HG02885 (cell line): ENCODE measurements at regions not wholly inside any gene's neighbourhood (a gene's known extent, or its start where the extent isn't known, plus 50 kb on each side); places are given as distances from the start of the nearest gene placed in this dataset.
"Not testable (repeated sequence)": the region's sequence is repeated elsewhere in the genome, so short reads cannot be mapped to it uniquely, and the experiment has no call there.

Source experiments
- ATAC-seq: cut with Tn5 transposase; IDR thresholded peaks from one replicate; pipeline ENCODE4 v1.9.1; 2021; ENCODE audit warnings: mild to moderate bottlenecking; ENCODE audit not compliant: unreplicated experiment, poor library complexity

DNA sequence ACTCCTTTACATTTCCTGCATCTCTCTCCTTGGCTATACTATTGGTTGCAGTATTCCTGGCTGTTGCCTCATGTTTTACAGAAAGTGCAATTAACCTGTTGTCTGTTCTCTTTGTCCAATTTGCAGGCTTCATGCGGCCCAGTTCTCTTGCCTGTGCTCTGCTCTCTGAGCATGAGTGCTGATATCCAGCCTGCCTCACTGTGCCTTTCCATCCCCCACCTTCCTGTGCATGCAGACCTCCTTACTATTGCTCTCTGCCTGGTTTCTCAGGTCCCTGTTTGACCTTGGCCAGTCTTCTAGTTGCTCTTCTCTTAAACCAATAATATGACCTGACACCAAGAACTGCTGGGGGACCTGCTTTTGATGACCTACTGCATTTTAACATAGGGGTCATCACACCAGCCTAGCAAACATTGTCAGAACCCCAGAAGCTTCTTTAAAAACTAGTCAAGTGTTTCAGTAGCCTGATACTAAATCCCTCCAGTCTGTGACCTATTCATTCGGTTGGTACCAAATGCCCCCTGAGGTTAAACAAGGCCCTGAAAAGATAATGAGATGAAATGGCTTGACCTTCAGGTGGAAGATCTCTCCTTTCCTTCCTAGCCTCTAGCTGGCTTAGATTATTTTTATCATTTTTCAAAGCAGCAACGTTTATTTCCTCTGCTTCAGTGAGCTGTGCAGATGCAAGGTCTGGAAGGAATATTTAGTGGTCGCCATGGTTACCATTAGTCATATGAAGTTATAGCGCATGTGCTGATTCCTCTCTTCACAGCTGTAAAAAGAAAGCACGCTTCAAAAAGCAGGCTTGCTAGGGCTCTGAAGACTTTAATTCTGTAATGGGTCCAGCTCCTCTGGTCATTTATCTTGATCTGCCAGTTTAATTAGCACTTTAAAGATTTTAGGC, 216.5 kb downstream of the PHLDA1 start:
- ATAC-seq = no peak

DNA sequence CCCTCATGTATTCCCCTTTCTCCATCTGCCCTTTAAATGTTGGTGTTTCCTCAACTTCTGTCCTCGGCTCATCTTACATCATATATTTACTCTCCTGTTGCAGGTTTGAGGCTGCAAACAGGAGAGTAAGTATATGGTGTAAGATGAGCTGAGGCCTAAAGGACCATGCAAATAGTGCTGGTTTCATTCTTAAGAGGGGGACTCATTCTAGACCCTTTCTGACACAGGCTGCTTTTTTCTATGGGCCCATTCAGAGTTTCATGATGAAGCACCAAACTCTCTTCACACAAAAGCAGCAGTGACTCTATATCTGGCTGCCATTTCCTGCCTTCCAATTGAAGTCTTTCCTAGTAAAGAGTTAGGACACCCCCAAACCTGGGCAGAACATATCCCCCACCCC, 218.5 kb downstream of the PHLDA1 start:
- ATAC-seq = peak; percentile 71

DNA sequence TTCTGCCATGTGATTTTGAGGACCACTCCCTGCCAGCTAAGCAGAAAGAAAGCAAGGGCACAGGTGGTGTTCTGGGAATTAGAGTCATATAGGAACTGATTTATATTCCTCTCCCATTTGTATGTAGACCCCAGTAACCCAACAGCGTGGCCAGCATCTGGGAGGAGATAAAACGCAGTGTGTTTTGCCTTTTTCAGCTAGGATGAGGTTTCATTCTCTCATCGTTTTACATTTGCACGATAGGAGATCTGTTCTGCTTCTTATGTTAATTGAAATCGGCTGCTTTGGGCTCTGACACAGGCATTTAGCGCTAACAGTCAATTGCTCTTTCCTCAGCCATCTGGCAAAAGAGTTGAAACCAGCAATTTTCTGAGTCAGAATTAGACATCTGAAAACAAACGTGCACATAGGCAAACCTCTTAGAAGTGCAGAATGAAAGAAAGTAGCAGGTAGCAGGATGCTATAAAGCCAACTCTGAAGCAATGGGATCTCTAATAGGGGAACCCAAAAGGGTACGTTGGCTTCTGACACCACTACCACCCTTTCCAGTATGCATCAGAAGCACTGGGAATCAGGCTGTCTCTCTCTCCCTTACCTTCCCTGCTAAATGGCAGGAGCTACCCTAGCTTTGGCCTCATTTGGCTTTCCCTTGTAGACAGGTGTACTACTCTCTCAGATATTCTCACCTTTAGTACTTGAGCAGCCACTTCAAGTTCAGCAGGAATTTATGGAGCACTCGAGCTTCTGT, 219.1 kb downstream of the PHLDA1 start:
- peak; percentile 67 for ATAC-seq

DNA sequence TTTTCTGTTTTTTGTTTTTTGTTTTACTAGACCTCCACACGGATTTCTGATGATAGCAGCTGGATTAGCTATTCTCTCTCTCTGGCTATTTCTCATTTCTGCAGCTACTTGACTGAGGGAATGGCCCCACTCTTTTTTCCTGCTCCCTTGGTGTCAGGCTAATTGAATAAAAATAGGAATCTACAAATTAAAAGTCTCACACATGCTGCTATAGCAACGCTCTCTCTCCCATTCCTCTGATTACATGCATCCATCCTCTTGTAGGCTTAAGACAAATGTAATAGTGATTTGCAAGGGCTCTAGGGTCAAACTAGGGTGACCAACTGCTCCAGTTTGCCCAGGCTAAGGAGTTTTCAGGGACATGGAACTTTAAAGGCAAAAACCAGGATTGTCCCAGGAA, 221.8 kb downstream of the PHLDA1 start:
- no peak for ATAC-seq

DNA sequence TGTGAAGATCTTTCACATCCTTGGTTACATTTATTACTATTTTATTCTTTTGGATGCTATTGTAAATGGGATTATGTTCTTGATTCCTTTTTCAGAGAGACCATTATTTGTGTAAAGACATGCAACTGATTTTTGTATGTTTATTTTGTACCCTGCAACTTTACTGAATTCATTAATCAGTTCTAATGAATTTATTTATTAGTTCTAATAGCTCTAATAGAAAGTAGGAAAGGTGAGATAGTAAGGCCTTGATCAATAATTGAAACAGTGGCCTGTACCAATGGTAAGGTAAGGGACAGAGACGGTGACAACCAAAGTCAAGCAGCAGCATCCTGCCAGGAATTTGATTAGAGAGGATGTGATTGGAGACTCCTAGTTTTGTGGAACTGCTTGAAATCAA, 224.1 kb downstream of the PHLDA1 start:
- no peak for ATAC-seq

DNA sequence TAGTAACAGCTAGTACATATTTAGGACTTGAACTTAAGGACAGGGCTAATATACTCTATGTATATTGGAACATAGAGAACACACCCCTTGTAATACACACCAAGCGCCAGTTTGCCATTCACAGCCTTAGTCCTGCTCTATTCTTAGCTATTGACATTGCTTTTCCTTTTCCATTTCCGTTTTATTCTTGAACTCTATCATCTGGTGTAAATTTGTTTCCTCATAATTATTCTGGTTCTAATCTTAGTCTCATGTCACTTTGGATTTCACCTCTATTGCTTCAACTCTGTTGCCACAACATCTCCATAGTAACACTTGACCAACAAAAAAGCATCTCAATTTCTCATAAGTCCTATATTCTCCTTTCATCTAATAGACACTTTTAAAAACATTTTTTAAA, 225.7 kb downstream of the PHLDA1 start:
- no peak for ATAC-seq

DNA sequence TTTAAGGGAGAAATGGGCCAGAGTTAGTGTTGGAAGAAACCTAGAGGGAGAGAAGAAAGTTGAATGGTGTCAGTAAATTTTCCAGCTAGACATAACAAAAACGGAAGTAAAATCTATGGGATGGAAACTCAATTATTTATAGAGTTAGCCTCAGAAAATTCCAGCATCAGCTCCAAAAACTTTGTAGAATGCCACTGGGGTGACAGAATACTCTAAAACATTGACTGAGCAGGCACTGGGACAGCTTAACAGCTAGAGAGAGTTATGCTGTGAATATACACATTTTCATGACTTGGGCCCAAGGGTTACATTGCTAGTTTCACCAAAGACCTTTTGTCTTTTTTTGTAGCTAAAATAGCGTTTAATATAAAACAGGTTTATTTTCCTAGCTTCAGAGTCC, 226.3 kb downstream of the PHLDA1 start:
- no peak for ATAC-seq

DNA sequence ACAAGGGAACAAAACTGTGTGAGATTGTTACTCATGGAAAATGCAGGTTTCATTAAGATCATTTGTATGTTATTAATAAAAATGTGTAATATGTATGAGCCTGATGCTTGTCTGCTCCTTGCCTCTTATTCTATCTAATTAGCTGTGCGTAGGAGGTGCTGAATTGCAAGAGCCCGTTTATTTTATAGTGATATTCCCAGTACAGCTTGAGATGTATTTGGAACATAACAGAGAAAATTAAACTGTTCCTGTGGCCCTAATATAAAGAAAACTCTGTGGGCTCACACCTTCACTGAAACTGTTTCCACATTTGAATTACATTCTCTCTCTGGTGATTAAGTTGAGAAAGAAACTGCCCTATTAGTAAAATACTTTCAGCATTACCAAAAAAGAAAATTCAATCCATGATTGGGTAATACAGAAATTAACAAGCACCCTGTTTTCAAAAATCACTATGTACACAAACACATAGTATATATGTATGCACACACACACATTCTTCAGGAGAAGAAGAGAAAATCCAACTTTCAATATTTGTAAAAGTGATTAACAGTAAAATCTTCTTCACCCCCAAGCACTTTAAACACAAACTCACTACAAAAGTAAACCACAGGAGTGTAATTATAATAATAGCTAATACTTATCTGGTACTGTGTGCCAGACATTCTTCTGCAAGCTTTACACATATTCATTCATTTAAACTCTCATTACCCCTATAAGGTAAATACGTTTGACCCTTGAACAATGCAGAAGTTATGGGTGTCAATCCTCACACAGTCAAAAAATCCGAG, 233.2 kb downstream of the PHLDA1 start:
- no peak for ATAC-seq

DNA sequence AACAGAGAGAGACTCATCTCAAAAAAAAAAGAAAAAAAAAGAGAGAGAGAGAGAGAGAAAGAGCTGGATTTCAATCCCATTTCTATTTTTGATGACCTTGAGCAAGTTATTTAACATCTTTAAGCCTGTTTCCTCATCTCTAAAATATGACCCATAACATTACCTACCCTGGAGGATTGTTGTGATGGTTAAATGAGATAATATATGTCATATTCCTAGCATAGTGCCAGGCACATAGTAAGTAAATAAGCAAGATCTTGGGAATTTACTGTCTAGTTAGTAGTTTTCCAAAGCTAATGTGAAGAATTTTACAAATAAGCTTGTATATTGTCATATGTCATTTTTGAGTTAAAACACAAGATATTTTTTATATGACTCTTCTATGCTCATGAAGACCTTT, 236.5 kb downstream of the PHLDA1 start:
- ATAC-seq = no peak

DNA sequence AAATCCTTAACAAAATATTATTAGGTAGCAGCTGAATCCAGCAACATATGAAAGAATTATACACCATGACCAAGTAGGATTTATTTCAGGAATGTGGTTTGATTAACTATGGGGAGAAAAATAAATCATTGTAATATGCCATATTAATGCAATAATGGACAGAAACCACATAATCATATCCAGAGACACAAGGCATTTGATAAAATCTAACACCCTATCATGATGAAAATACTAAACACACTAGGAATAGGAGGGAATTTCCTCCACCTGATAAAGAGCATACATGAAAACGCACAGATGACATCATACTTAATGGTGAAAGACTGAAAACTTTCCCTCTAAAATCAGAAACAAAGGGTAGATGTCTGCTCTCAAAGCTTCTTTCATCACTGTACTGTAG, 238.9 kb downstream of the PHLDA1 start:
- ATAC-seq = no peak

DNA sequence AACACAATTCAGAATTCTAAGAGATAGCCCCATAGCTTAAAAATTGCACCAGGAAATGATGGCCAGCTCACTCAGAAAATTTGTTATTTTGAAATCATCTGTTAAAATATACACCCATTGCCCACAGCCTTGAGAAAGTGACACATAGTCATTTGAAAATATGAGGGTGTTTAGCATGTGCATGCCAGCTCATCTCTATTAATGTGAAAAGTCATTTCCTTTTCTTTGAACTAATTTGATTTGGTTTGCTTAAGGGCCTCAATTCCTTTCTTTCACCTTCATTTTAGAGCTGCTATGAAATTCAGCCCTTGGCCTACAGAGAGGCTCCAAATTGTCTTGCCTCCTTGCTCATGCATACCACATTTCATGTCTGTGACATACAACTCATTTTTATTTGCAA, 241.4 kb downstream of the PHLDA1 start:
- ATAC-seq = no peak

DNA sequence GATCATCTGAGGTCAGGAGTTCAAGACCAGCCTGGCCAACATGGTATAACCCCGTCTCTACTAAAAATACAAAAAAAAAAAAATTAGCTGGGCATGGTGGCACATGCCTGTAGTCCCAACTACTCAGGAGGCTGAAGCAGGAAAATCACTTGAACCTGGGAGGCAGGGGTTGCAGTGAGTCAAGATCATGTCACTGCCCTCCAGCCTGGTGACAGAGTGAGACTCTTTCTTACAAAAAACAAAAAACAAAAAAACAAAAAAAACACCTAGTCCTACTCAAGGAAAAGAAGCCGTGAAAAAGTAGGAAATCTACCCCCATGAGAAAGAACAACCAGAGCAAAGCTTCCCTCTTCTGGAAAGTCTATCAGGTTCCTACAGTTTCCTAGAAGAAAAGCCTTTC, 244.4 kb downstream of the PHLDA1 start:
- not testable (repeated sequence) for ATAC-seq

DNA sequence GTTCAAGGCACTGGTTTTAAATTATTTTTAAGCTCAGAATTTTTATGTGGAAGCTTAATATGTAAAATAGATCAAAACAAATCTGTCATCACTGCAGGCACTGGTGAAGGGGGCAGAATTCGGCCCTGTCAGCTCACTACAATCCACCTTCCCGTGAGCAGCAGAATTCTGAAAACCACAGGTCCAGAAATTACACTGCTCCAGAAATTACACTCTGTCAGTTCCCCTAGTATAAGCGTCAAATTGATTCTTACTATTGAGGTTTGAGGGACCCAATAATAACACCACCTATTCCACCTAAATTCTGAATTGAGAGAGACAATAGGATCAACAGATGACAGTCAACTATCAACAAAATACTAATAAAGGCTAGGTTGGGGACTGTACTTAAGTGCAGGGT, 245.5 kb downstream of the PHLDA1 start:
- no peak for ATAC-seq

DNA sequence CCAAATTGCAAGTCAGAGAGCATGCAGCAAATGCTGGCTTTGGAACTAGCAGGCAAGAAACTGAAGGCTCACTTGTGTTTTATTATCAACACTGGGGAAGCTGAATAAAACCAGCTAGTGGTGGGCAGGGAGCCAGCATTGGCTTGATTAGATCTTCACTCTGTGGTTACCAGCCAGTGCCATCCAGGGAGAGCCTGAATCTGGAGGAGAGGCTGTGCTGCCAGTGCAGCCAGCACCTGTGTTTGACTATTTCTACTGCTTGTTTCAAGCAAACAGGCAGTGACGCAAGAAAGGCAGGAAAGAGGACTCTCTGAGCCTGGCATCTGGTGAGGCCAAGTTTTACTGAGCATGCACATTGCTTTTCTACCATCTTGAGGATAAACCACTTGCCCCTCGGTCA, 247.0 kb downstream of the PHLDA1 start:
- no peak for ATAC-seq

DNA sequence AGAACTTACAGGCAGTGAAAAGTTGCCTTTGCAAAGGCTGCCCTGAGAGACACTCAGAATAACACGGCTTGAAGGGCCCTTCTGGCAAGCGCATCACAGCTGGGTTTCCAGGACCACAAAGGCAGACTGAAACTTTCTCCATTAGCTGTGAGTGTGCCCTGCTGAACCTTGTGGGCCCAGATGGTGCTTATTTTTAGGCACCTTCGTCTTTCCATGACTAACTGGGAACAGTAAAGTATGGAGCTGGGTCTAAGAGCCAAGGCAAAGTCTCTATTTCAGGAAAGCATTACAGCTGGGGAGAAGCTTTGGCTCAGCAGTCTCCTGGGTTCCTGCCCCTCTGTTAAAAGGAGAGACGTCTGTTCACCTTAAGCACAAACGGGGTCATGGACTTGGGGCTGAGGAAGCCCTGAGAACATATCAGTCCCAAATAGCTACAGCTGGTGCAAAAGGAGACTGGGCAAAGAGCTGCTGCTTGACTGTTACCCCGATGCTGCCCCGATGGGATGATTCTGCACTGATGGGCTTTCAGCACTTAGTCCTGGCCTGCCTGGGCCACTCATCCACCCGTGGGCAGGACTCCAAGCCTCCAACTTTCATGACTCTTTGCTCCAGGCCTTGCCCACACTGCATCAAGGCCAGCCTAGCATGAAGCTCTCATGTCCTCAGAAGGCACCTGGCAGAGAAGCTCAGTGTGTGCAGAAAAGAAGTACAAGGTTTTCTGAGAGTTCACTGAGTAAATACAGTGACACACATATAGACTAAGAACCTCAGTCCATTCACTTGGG, 248.3 kb downstream of the PHLDA1 start:
- ATAC-seq = no peak

DNA sequence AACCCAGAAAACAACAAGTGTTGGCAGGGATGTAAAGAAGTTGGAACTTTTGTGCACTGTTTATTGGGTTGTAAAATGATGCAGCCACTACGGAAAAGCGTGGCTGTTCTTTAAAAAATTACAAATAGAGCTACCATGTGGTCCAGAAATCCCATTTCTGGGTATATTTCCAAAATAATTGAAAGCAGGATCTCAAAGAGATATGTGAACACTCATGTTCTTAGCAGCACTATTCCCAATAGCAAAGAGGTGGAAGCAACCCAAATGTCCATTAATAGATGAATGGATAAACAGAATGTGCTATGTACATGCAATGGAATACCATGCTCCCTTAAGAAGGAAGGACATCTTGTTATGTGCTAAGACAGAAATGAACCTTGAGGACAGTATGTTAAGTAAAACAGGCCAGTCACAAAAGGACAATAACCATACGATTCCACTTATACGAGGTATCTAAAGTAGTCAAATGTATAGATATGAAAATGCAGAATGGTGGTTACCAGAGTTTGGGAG, 249.5 kb downstream of the PHLDA1 start:
- no peak for ATAC-seq

DNA sequence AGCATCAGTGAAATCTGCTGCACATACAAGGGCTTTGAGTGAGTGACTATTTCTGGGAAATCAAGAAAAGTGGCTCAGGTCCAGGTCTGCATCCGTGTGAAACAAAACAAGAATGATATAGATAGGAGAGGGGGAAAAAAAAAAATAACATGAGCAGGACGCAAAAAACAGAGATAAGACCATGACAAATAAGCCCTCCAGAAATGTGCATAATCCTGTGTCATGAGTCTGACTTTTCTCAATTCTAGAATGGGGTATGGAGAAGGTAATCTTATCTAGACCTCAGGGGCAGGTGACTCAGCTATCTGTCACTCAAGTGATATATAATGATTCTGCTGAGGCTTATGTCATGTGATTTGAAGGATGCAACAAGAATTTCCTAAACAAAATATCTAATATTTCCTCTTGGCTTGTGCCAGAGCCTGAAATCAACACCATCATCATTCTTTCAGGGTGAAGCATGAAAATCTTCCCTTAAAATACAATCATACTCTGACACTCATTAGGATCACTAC, 250.0 kb downstream of the PHLDA1 start:
- ATAC-seq = no peak

DNA sequence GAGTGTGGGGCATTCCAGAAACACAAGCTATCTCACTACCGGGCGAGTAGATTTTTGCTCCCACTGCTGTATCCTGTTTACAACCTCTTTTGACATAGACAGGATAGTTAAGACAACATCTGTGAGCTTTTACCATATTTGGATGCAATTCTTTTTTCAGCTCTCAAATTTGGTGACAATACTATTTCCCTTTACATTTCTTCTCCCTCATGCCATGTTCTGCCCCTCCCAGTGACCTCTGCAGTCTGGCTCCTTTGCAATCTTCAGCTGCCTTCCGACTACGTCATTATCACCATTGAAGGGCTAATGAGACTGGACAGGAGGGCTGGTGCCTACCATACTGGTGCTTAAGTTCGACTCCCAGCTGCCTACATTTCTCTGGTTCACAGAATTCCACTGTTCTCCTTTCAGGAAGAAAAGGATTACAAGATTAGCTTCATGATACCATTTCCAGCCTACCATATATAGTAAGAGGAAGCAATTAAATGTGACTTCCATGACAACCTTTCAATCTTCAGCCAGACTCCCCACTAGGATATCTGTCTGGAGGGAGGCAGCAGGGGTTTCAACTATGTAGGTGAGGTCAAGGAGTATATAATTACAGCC, 251.6 kb downstream of the PHLDA1 start:
- ATAC-seq = no peak
